NCI-H2029 treated with DMSO at 0.1 percent for 48 hours (cell line): ENCODE measurements at regions not wholly inside any gene's neighbourhood (a gene's known extent, or its start where the extent isn't known, plus 50 kb on each side); places are given as distances from the start of the nearest gene placed in this dataset.

ENCODE experiments used
- DNase-seq: peaks from one replicate; lab custom pipeline; 2025; lab: John Stamatoyannopoulos, UW

- no peak for DNase-seq
Observed at GRCh38 chr5:98604721-98605425, 168.6 kb upstream of the RGMB start.

- no peak for DNase-seq
Observed at GRCh38 chr5:98605426-98605825, 168.0 kb upstream of the RGMB start.

DNA sequence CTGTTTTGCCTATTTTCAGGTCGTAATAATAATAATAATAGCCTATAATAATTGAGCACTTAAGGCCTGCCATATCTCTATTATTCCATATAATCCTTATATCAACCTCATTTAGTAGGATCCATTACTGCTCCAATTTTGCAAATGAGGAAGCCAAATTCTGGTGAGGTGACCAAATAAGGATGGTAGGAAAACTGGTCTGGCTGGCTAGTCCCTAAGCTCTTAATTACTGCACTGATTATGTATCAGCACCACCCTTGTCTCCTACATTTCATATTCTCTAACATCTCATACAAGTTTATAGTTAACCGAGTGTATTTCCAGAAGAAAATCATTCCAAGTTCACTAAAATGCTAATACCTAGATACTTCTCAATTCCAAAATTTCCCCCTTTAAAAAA, 166.5 kb upstream of the RGMB start:
- no peak for DNase-seq

DNA sequence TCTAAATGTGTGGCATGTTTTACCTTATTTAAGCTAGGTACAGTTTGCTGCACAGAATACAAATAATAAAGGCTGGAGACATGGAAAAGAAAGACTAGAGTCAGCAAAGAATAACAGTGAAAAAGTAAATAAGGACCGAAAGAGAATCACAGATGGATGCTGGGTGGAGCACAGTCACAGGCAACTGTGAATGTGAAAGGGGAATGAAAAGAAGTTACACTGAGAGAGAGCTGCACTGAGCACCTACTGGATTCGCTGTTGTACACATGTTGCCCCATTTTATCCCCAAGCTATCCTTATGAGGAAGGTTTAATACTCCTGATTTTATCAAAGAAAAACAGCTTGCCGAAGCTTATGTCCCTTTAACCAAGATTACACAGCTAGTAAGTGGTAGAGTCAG, 165.4 kb upstream of the RGMB start:
- DNase-seq: no peak

- DNase-seq: no peak
Observed at GRCh38 chr5:98614341-98614740, 159.1 kb upstream of the RGMB start.

- no peak for DNase-seq
Observed at GRCh38 chr5:98621821-98622220, 151.6 kb upstream of the RGMB start.

DNA sequence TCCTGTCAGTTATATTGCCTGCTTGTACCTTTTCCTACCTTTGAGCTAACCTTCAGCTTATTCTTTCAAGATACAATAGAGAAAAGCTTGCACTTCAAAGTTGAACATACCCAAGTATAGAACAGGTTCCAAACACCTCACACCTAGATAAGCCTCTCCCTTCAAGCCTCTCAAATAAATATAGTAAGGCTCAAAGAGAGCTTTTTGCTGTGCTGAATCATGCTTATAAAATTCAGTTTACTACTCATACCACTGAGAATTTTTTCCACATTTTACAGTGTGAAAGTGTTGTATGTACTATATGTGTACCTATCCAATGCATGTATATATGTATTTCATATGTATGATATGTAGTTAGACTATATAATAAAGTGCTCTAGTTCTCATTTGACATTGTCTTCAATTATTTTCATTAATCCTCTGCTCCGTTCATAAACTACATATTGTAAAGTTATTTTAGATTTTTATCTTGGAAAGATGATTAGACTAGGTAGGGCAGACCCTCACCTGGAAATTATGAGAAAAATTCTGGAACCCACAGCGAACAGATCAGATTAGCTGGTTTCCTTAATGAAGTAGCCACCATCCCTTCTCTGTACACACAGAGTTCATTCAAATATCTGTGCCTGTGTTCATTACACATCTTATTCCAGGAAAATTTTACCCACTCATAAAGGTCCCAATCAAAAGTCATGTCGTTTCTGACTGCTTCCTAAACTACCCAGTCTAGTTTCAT, 149.2 kb upstream of the RGMB start:
- DNase-seq: no peak

- DNase-seq: no peak
Observed at GRCh38 chr5:98627121-98627520, 146.3 kb upstream of the RGMB start.

- no peak for DNase-seq
Observed at GRCh38 chr5:98630621-98631020, 142.8 kb upstream of the RGMB start.

DNA sequence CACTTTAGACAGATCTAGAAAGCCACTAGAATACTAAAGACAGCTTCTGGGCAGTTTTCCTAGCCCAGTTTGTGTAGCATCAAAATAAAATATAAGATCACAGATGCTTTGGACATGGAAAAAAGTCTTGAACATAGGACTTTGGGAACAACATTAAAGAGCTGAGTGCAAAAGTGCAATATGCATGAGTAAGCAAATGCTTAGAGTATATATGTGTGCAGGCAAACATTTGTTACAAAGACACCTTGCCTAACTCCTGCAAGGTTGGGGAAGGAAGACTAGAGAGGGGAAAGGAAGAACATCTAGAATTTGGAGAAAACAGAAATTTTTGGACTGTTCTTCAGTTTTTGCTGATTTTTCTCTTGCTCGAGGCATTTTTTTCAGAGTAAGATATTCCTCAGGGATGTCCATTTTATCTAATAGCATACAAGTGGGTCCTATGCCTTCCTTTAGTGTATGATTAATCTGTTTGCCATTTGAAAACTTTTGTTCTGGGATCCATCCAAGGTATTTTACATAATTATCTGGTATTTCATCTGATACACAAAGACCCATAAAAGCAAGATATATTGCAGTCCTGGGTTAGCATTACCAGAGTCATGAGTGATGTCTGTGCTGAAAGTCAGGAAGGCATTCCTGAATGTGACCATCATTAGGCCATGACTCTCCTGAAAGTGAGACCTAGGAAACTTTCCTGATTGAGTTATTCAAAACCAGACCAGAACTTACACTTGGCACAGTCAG, 142.0 kb upstream of the RGMB start:
- no peak for DNase-seq

DNA sequence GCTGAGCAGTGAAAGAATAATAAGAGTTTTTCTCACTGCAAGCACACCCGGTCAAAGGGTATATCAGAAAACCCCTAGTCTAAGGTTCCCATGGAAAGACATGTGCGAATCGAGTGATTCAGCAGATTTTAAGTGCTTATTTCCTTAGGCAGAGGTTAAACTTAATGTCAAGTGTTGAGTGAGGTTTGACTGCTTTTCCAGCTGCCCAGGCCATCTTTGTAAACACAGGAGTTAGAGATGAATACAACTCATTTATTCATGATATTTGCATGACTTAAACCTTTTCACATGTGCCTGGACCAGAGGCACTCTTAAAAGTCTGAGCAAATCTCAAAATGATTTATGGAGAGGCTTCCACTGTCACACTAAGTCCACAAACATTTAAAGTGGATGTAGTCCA, 137.8 kb upstream of the RGMB start:
- DNase-seq: no peak

DNA sequence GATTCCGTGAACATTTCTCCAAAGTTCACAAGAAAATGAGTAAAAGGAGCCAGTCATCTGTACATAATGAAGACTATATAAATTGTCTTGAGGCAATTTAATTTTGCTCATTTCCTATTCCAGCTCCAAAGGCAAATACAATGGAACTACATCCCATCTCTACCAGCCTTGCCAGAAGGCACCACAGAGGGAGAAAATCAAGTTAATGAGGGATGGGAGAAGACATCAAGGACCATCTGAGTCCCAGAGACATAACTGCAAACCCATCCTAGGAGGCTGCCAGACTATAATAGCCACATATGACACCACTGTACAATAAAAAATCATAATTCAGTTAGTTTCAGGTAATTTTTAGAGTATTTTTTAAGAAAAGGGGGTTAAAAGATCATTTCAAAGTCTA, 136.3 kb upstream of the RGMB start:
- no peak for DNase-seq

DNA sequence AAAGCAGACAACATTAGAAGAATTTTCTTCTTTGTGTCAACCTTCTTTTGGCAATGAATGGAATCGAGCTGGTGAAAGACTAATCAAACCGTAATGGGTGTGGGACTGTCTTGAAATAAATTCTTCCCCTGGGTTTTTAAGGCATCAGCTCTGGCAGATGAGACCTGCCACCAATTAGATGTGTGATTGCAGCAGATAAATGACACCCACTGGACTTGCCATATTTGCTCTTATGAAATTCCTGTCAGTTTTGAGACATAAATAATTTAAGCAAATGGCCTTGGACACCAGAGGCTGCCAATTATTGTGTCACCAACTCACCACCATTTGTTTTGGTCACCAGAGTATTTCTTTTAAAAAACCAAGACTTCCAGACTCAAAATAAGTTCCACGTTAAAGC, 135.9 kb upstream of the RGMB start:
- DNase-seq: no peak

DNA sequence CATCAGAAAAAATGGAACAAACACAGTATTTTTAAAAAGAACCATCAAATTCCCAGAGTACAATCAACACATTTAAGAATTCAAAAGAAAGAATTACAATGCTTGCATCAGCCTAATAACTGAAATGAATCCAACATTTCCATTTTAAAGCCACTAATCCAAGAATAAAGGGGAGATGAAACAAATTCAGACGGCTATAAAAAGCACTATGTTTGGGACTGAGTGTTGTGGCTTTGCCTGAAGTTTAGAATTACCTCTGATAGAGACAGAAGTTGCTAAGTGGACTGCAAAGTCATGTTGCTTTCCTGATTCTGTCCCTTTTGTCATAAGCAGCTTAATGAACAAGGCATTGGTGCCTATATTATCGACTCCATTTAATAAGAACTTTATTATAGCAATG, 135.4 kb upstream of the RGMB start:
- no peak for DNase-seq

DNA sequence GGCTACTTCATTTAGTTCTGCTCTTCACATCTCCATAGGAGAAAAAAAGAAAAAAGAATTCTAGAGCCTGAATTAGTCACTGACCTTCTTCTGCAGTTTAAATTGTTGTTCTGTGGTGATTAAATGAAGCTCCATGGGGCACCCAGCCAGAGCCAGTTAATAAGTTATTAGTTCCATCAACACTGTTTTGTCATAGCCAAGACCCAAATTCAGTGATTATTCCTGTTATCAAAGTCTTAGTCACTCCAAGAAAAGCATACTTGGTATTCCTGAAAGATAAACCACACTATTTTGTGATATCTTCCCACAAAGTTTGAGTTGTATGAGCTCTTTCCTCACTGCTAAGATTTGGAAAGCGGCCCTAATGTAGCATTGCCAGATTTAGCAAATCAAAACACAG, 134.8 kb upstream of the RGMB start:
- DNase-seq: no peak

GRCh38 chr5:98639274-98639673, 134.2 kb upstream of the RGMB start:
- DNase-seq: no peak

GRCh38 chr5:98641671-98642070, 131.8 kb upstream of the RGMB start:
- no peak for DNase-seq

- DNase-seq: no peak
Observed at GRCh38 chr5:98643569-98643968, 129.9 kb upstream of the RGMB start.

DNA sequence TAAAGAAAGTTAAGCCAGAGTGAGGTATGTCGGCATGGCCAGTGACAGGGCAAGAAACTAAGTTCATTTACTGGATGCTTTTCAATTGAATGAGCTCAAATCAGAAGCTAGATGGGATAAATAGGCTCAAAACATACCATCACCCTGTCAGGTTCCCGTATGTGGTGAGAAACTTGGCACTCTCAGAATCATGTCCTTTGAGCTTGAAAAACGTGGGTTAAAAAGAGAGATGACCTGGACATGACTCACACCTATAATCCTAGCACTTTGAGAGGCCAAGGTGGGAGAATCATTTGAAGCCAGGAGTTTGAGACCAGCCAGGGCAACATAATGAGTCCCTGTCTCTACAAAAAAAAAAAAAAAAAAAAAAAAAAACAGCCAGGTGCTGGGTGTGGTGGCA, 121.7 kb upstream of the RGMB start:
- no peak for DNase-seq

DNA sequence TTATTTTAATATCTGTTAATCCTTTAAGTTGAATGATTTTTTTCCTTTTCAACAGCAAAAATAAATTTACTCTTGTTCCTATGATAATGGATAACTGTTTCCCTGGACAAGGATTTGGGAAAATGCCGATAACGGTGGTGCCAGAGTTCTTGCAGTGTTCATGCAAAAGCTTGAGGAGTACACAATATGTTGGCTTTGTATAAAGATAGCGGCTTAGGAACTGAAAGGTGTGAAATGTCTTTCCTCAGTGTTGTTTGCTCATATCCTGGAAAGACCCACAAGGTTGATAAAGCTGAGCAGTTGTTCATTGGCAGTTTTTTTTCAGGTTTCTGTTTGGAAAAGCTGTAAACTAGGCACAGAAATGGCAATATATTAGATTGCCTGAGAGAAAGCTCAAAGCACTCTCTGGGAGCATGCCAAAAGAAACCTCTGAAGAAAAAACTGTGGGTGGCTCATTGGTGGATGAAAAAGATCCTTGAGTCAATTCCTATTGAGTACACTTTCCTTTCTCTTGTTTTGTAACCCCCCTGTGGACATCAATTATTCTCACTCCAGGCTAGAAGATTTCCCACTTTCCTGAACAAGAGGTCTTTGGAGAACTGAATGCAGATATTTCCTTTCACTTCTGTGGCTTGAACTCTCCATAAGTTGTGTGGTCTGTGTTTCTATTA, 117.2 kb upstream of the RGMB start:
- DNase-seq: no peak

DNA sequence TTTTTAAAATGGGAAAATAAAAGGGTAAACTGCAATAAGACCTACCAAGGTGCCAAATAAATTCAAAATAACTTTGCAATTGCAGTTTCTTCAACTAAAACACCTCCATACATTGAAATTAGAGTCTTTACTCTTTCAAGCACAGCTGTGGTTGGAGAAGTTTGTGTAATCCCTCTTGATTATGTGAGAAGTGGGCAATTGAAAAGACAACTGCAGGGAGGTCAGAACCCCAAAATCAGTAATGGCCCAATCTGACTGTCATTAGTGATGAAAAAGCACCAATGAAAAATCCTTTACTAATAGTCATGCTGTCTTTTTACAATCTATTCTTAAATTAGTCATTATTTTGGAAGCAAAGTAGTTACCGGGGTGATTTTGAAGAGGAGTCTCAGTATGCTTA, 116.7 kb upstream of the RGMB start:
- no peak for DNase-seq

- DNase-seq: no peak
Observed at GRCh38 chr5:98657559-98657958, 115.9 kb upstream of the RGMB start.

DNA sequence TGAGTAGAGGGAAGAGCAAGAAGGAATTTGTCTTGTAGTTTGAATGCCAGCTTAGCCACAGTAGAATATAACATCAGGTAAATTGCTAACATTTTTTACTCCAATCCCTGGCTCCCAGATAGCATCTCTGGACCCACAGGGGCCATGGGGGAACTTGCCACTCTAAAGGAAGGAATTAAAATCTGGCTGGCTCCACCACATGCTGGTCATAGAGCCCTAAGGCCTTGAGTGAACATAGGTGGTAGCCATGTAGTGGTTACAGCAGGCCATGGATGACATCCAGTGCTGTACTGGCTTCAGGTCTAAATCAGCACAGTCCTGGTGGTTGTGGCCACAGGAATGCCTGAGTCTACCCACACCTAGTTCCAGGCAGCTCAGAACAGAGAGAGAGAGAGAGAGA, 109.9 kb upstream of the RGMB start:
- no peak for DNase-seq
